Activated T-cell treated with anti-CD3 and anti-CD28 coated beads for 24 hours (primary cell): ENCODE measurements at regions not wholly inside any gene's neighbourhood (a gene's known extent, or its start where the extent isn't known, plus 50 kb on each side); places are given as distances from the start of the nearest gene placed in this dataset.

Experiments used
- DNase-seq: peaks from one replicate; pipeline ENCODE4 v3.0.0-alpha.2; 2020; ENCODE audit warnings: low read depth

- no peak for DNase-seq
These were observed 298.3 kb downstream of the CSNK1G3 start for GRCh38 chr5:123810253-123810652.

DNA sequence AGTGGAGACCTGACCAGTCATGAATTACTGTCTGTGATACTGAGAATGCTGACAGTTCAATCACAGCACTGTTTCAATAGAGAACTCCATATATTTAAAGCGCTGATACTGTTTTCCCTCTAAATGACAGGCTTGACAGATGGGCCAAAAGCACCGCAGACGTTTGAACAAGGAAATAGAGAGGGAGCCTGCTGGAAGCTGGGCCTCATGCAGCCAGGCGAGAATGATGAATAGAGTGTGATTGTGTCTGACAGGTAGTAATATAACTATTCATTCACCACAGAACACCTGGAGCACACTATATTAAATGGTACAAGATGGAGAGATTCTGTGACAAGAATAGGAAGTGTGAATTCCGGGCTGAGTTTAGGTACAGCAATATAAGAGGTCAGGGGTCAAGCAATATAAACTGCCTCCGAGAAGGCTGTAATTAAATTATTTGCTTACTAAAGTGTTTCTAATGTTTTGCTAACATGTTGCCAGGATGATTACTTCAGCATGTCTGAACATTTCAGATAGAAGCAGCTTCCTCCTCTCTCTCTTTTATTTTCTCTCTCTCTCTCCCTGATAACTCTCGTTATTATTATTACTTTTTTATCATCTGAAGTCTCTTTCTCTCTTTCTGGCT lies 297.7 kb downstream of the CSNK1G3 start:
- DNase-seq = no peak

GRCh38 chr5:123808461-123809380 lies 296.7 kb downstream of the CSNK1G3 start:
- DNase-seq = no peak

GRCh38 chr5:123807177-123807945 lies 295.4 kb downstream of the CSNK1G3 start:
- DNase-seq = no peak

GRCh38 chr5:123806644-123807043 lies 294.7 kb downstream of the CSNK1G3 start:
- no peak for DNase-seq

- DNase-seq = no peak
These were observed 293.3 kb downstream of the CSNK1G3 start for GRCh38 chr5:123805300-123805699.

GRCh38 chr5:123803359-123803758 lies 291.4 kb downstream of the CSNK1G3 start:
- DNase-seq = no peak

DNA sequence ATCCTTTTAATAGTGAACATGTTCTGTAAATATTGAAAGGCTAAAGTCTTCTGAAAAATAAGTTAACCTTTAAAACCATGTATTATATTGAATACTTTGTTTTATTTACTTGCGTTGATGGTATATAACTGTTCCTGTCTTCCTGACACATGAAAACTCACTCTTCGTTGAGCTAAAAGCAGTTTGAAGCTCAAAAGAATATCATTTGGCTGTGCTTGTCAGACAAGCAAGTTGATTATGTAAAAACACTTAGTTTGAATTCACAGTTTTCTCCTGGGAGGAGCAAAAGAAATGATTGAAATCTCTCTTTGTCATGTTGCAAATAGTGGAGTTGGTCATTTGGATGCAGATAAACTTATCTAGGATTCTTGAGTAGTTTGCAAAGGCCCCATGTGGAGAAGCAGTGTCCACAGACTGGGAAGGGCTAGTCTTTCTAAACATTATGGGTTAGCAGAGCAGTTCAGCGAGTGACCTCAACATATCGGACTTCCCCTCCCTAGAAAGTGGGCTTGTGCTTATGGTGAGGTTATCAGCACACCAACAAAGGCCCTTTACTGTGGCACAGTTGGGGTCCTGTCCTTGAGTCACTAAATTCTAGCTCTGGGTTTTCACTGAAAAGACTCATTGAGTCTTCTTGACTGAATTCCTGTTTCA lies 290.4 kb downstream of the CSNK1G3 start:
- DNase-seq = no peak

GRCh38 chr5:123800640-123801039 lies 288.7 kb downstream of the CSNK1G3 start:
- DNase-seq = no peak

DNA sequence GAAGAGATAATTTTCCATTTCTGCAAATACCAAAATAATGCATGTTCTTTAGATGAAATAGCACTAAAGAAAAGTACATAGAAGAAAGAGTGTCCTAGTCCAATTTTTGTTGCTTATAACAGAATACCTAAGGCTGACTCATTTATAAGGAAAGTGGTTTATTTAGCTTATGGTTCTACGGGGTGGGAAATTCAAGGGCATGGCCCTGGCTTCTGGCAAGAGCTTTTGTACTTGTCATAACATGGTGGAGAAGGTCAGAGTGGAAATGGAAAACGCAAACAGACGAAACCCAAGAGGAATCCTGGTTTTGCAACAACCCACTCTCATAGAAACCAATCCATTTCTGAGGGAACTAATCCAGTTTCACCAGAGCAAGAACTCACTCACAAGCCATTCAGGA lies 283.7 kb downstream of the CSNK1G3 start:
- no peak for DNase-seq

DNA sequence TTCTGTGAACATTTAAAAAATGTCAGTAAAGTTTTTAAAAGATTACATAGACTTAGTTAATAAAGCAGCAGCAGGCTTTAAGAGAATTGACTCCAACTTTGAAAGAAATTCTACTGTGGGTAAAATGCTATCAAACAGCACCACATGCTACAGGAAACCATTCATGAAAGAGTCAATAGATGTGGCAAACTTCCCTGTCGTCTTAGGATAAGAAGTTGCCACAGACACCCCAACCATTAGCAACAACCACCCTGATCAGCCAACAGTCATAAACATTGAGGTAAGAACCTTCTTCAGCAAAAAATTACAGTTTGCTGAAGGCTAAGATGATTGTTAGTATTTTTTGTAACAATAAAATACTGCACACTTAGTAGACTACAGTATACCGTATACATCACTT lies 278.2 kb downstream of the CSNK1G3 start:
- no peak for DNase-seq

- DNase-seq = no peak
These were observed 275.7 kb downstream of the CSNK1G3 start for GRCh38 chr5:123787635-123788034.

- no peak for DNase-seq
These were observed 275.2 kb downstream of the CSNK1G3 start for GRCh38 chr5:123787136-123787535.

- DNase-seq = no peak
These were observed 274.4 kb downstream of the CSNK1G3 start for GRCh38 chr5:123786411-123786810.

- no peak for DNase-seq
These were observed 273.4 kb downstream of the CSNK1G3 start for GRCh38 chr5:123785162-123786071.

- no peak for DNase-seq
These were observed 271.4 kb downstream of the CSNK1G3 start for GRCh38 chr5:123783421-123783820.

DNA sequence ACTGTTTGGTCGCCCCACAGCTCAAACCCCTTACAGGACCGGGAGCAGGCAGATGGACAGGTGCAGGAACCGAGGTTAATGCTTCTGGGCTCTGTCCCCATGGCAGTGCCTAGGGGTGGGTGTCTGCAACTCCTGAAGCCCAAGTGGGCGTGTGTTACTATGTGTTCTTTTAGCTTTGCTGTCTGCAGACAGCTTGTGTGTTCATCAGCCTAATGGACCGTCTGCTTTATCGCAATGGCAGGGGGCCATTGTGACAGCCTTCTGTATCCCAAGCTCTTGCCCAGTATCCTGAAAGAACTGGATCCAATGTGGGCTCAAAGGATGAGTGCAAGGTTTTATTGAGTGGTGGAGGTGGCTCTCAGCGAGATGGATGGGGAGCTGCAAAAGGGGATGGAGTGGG lies 266.7 kb downstream of the CSNK1G3 start:
- DNase-seq = no peak

DNA sequence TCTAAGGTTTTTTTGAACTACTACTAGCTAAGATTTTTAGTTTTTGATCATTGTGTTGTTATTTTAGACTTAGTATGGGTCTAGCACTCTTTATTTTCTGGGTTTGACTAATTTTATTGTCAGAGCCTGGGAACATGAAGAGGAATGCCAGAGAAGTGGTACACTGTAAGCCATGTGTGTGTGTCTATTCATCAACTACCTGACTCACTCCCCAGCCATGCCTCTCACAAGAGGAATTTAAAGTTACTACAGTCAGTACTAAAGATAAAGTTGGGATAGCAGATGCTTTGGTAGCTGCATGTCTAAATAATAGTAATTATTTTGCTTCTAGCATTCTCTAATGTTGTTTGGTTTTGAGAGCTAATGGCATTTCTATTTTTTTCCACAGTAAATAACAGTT lies 264.8 kb downstream of the CSNK1G3 start:
- DNase-seq = no peak

- no peak for DNase-seq
These were observed 259.7 kb downstream of the CSNK1G3 start for GRCh38 chr5:123771715-123772114.

DNA sequence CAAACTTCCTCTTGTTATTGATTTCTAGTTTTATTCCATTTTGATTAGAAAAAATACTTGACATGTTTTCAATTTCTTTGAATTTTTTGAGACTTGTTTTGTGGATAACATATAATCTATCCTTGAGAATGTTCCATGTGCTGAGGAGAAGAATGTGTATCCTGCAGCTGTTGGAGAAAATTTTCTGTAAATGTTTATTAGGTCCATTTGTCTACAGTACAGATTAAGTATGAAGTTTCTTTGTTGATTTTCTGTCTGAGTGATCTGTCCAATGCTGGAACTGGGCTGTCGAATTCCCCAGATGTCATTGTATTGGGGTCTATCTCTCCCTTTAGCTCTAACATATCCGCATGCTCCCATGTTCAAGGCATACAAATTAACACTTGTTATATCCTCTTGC lies 251.2 kb downstream of the CSNK1G3 start:
- no peak for DNase-seq

- DNase-seq = no peak
These were observed 244.8 kb downstream of the CSNK1G3 start for GRCh38 chr5:123756816-123757215.
